Loucy (cell line): ENCODE measurements at regions not wholly inside any gene's neighbourhood (a gene's known extent, or its start where the extent isn't known, plus 50 kb on each side); places are given as distances from the start of the nearest gene placed in this dataset.

Source experiments
- H2AFZ ChIP-seq: fragments of 200-600 bp; sonication (generic); 2 replicates; pipeline ENCODE4 v1.6.0; 2016; ENCODE audit warnings: antibody characterized with exemption, mild to moderate bottlenecking, low read length, moderate library complexity
- H3F3A ChIP-seq: fragments of 200-600 bp; 2 replicates; pipeline ENCODE4 v1.6.0; 2016; ENCODE audit warnings: antibody characterized with exemption, low read depth, mild to moderate bottlenecking
- H3K27me3 ChIP-seq: fragments of 200-600 bp; sonication (generic); 2 replicates; pipeline ENCODE4 v1.6.1; 2014; ENCODE audit warnings: low read length, mild to moderate bottlenecking; ENCODE audit not compliant: insufficient read depth, poor library complexity, severe bottlenecking
- H3K36me3 ChIP-seq: fragments of 200-600 bp; sonication (generic); 2 replicates; pipeline ENCODE4 v1.6.1; 2016; ENCODE audit warnings: low read length; ENCODE audit not compliant: insufficient read depth
- H3K4me1 ChIP-seq: fragments of 200-600 bp; sonication (generic); 2 replicates; pipeline ENCODE4 v1.5.1; 2014; ENCODE audit warnings: low read length, mild to moderate bottlenecking; ENCODE audit not compliant: insufficient read depth, poor library complexity, severe bottlenecking
- H3K4me2 ChIP-seq: fragments of 200-600 bp; sonication (generic); 2 replicates; pipeline ENCODE4 v1.6.0; 2014; ENCODE audit warnings: antibody characterized with exemption, low read length, low read depth, mild to moderate bottlenecking; ENCODE audit not compliant: poor library complexity, severe bottlenecking
- H3K4me3 ChIP-seq: fragments of 200-600 bp; sonication (generic); 2 replicates; pipeline ENCODE4 v1.5.1; 2014; ENCODE audit warnings: low read length, mild to moderate bottlenecking, mixed read lengths; ENCODE audit not compliant: poor library complexity, severe bottlenecking
- H3K79me2 ChIP-seq: fragments of 200-600 bp; sonication (generic); 2 replicates; pipeline ENCODE4 v1.6.1; 2014; ENCODE audit warnings: low read length; ENCODE audit not compliant: insufficient read depth
- H3K9ac ChIP-seq: fragments of 200-600 bp; sonication (generic); 2 replicates; pipeline ENCODE4 v1.6.0; 2014; ENCODE audit warnings: mild to moderate bottlenecking, low read depth, low read length, moderate library complexity; ENCODE audit not compliant: poor library complexity, severe bottlenecking
- H3K9me2 ChIP-seq: fragments of 200-600 bp; sonication (generic); replicated peaks from 2 replicates; pipeline ENCODE4 v1.6.1; 2016; ENCODE audit warnings: low read depth, low read length, mixed read lengths
- H3K9me3 ChIP-seq: fragments of 200-600 bp; sonication (generic); 2 replicates; pipeline ENCODE4 v1.6.1; 2014; ENCODE audit warnings: mild to moderate bottlenecking, antibody characterized with exemption, low read length, low read depth; ENCODE audit not compliant: insufficient read depth
- H4K20me1 ChIP-seq: fragments of 200-600 bp; sonication (generic); 2 replicates; pipeline ENCODE4 v1.6.0; 2014; ENCODE audit warnings: antibody characterized with exemption, low read length, mild to moderate bottlenecking; ENCODE audit not compliant: insufficient read depth, poor library complexity, severe bottlenecking
- CTCF ChIP-seq: fragments of 200-600 bp; sonication (generic); conservative IDR thresholded peaks from 2 replicates; pipeline ENCODE4 v1.5.1; 2014; ENCODE audit warnings: mild to moderate bottlenecking, antibody characterized with exemption, low read length
- EZH2phosphoT487 ChIP-seq: fragments of 200-600 bp; IDR thresholded peaks from 2 replicates; pipeline ENCODE4 v1.6.1; 2018; ENCODE audit warnings: antibody characterized with exemption, mild to moderate bottlenecking, moderate library complexity, borderline replicate concordance

GRCh38 chr9:87152256-87152655 lies 204.9 kb upstream of the GAS1 start:
- Histone ChIP-seq H3K9ac (no peak overlapping the region), H3K36me3 (no peaks in the 10 kb centered on the region), H3K4me3 (no peak overlapping the region), H3F3A (no peaks in the 10 kb centered on the region), H3K79me2 (no peaks in the 10 kb centered on the region), H3K4me1 (no peaks in the 10 kb centered on the region), H3K9me3 (peaks cover 4% of the 10 kb centered on the region; the same call in 1 of the 2 replicates), H3K4me2 (no peak overlapping the region), H4K20me1 (no peaks in the 10 kb centered on the region), H3K9me2 (no peaks in the 10 kb centered on the region), H3K27me3 (no peaks in the 10 kb centered on the region), H2AFZ (no peak overlapping the region)
- no peak for TF ChIP-seq EZH2phosphoT487
- no peak for TF ChIP-seq CTCF

- H3K4me3 ChIP-seq = no peak overlapping the region
- no peaks in the 10 kb centered on the region for H3K9me2 ChIP-seq
- no peak overlapping the region for H2AFZ ChIP-seq
- no peaks in the 10 kb centered on the region for H3F3A ChIP-seq
- no peaks in the 10 kb centered on the region for H3K4me1 ChIP-seq
- no peaks in the 10 kb centered on the region for H3K36me3 ChIP-seq
- no peak for TF ChIP-seq EZH2phosphoT487
- TF ChIP-seq CTCF = no peak
- H3K9ac ChIP-seq = no peak overlapping the region
- no peaks in the 10 kb centered on the region for H3K9me3 ChIP-seq
- H3K27me3 ChIP-seq = no peaks in the 10 kb centered on the region
- no peaks in the 10 kb centered on the region for H4K20me1 ChIP-seq
- H3K4me2 ChIP-seq = no peak overlapping the region
- no peaks in the 10 kb centered on the region for H3K79me2 ChIP-seq
These were observed 208.9 kb upstream of the GAS1 start for GRCh38 chr9:87156247-87156646.

GRCh38 chr9:87157366-87158031 lies 210.2 kb upstream of the GAS1 start:
- no peaks in the 10 kb centered on the region for H4K20me1 ChIP-seq
- no peaks in the 10 kb centered on the region for H3K79me2 ChIP-seq
- no peaks in the 10 kb centered on the region for H3K9me2 ChIP-seq
- H3K9me3 ChIP-seq = no peaks in the 10 kb centered on the region
- no peak overlapping the region for H3K4me3 ChIP-seq
- no peak overlapping the region for H2AFZ ChIP-seq
- no peak overlapping the region for H3K9ac ChIP-seq
- no peak overlapping the region for H3K4me2 ChIP-seq
- no peak for TF ChIP-seq CTCF
- TF ChIP-seq EZH2phosphoT487 = no peak
- no peaks in the 10 kb centered on the region for H3F3A ChIP-seq
- no peaks in the 10 kb centered on the region for H3K36me3 ChIP-seq
- no peaks in the 10 kb centered on the region for H3K4me1 ChIP-seq
- no peaks in the 10 kb centered on the region for H3K27me3 ChIP-seq
